ENCODE measurements at regions not wholly inside any gene's neighbourhood (a gene's known extent, or its start where the extent isn't known, plus 50 kb on each side); places are given as distances from the start of the nearest gene placed in this dataset.
"Not testable (repeated sequence)": the region's sequence is repeated elsewhere in the genome, so short reads cannot be mapped to it uniquely, and the experiment has no call there.

DNA sequence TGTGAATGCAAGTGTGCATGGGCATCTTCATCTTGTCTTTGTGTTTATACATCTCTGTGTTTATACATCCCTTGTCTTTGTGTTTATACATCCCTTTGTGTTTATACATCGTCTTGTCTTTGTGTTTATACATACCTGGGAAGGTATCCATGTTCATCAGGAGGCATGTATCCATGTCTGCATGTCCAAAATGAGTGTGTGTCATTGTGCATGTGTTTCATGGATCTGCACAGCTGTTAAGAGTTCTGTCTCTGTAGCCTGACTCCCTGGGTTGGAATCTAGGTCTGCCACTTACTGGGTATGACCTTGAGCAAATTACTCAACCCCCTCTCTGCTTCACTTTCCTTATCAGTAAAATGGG is 50.1 kb upstream of the SIRPA start:
- H3K27ac Mint-ChIP-seq, result peak overlapping the region; percentile 24
- H3K9me3 Mint-ChIP-seq (ENCODE audit: low read depth), result peaks cover 3% of the 10 kb centered on the region
- ATAC-seq (no peak), DNase-seq (no peak)
- H3K4me1 Mint-ChIP-seq, result peaks cover 13% of the 10 kb centered on the region
- intact Hi-C loops (cut with DNase I, micrococcal nuclease), result no loop called here
- H3K27me3 Mint-ChIP-seq, result peaks cover 7% of the 10 kb centered on the region
- CTCF ChIA-PET, result interaction anchor here (0.8 kb wide), 1 partner anchor 48 kb away, joined by 4 read pairs; no protein-coding TSS in a partner anchor
- H3K36me3 Mint-ChIP-seq (ENCODE audit: low read depth), result no peaks in the 10 kb centered on the region
- POLR2A ChIA-PET, result no interaction called here
- H3K4me3 Mint-ChIP-seq, result no peak overlapping the region

DNA sequence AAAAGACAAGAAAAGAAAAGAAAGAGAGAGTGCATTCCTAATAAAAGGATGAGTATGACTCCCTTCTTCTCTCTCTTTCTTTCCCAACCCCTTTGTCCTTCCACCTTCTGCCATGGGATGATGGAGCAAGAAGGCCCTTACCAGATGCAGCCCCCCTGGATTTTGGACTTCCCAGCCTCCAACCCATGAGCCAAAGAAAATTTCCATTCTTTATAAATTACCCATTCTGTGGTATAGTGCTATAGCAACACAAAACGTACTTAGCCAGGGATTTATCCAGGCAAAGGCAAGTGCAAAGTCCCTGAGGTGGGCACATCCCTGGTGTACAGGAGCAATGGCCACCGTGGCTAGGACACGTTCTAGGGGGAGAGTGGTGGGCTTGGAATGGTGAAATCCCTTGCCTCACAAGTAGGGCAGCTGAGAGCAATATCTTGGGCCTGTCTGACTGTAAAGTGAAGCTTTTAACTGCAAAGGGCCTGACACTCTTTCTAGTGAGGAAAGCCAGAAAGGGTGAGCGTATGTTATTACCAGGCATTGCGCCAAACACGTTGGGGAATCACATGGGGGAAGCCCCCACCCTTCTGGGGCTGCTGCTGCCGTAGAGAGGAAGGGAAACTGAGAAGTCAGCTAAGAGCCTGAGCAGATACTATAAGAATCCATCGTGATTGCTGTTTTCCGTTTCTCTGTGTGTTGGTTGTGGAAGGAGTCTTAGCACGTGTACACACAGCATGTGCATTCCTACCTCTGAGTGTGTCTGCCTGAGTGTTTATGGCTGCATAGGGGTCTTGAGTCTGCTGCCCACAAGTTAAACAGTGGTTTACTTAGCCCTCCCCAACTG is 50.7 kb upstream of the SIRPA start:
- Mint-ChIP-seq H3K27ac (peak overlapping the region; percentile 51), H3K4me3 (no peak overlapping the region), H3K4me1 (peaks cover 11% of the 10 kb centered on the region), H3K36me3 (ENCODE audit: low read depth) (no peaks in the 10 kb centered on the region), H3K27me3 (peaks cover 7% of the 10 kb centered on the region), H3K9me3 (ENCODE audit: low read depth) (peaks cover 3% of the 10 kb centered on the region)
- ATAC-seq (peak; percentile 95), DNase-seq (peak; percentile 81)
- ChIA-PET CTCF (interaction anchor here (0.7 to 0.8 kb wide), 2 partner anchors 16 to 49 kb away, joined by 4 read pairs; no protein-coding TSS in a partner anchor), POLR2A (no interaction called here)
- intact Hi-C loops (cut with DNase I, micrococcal nuclease), result no loop called here

DNA sequence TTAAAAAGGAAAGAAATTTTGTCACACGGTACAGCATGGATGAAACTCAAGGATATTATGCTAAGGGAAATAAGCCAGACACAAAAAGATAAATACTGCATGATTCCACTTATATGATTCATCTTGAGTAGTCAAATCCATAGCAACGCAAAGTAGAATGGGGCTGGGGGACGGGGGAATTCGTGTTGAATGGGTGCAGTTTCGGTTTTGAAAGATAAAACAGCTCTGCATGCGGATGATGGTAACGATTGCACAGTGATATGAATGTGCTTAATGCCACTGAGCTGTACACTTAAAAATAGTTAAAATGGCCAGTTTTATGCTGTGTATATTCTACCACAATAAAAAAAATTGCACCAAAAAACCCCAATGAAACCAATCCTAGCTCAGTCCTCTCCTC is 52.9 kb upstream of the SIRPA start:
- Mint-ChIP-seq H3K4me1 (peaks cover 11% of the 10 kb centered on the region), H3K36me3 (ENCODE audit: low read depth) (no peaks in the 10 kb centered on the region), H3K9me3 (ENCODE audit: low read depth) (no peaks in the 10 kb centered on the region), H3K27ac (no peak overlapping the region), H3K27me3 (peaks cover 2% of the 10 kb centered on the region), H3K4me3 (no peak overlapping the region)
- intact Hi-C loops (cut with DNase I, micrococcal nuclease), result no loop called here
- POLR2A ChIA-PET, result interaction anchor here (1.4 kb wide), 1 partner anchor 9 kb away, joined by 5 read pairs; no protein-coding TSS in a partner anchor
- peak; percentile 7 for ATAC-seq
- CTCF ChIA-PET, result interaction anchor here (1.6 kb wide), 1 partner anchor 32 kb away, joined by 3 read pairs; no protein-coding TSS in a partner anchor
- peak; percentile 36 for DNase-seq

DNA sequence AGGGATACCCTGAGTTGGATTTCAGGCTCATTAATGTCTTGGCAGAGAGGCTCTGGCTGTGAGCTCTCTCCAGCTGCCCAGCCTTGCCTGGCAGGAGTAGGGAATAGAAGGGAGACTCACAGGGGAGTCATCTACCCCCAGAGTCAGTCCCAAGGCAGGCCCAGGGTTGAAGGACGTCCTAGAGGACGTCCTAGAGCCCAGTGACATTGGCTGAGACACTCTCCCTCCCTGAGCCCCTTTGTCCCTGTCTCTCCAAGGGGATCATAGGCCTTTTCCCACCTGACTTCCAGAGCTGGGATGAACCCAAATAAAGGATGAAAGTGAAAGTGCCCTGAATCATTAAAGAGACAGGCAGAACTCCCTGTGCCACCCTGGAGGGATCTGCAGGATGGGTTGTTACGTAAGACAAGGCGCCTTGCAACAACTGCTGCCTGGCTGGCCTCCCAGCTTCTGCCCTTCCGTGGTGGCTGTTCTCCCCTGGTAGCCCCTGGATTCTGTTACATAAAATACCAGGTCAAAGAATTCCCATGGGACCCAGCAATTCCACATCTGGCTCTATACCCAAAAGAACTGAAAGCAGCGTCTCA is 53.6 kb upstream of the SIRPA start:
- H3K9me3 Mint-ChIP-seq (ENCODE audit: low read depth), result no peaks in the 10 kb centered on the region
- no peak overlapping the region for H3K27ac Mint-ChIP-seq
- CTCF ChIA-PET, result interaction anchor here (1.6 kb wide), 1 partner anchor 32 kb away, joined by 3 read pairs; no protein-coding TSS in a partner anchor
- H3K4me1 Mint-ChIP-seq, result peaks cover 11% of the 10 kb centered on the region
- H3K36me3 Mint-ChIP-seq (ENCODE audit: low read depth), result no peaks in the 10 kb centered on the region
- H3K27me3 Mint-ChIP-seq, result peaks cover 4% of the 10 kb centered on the region
- POLR2A ChIA-PET, result interaction anchor here (1.4 kb wide), 1 partner anchor 10 kb away, joined by 5 read pairs; no protein-coding TSS in a partner anchor
- intact Hi-C loops (cut with DNase I, micrococcal nuclease), result no loop called here
- no peak for DNase-seq
- ATAC-seq, result no peak
- no peak overlapping the region for H3K4me3 Mint-ChIP-seq

DNA sequence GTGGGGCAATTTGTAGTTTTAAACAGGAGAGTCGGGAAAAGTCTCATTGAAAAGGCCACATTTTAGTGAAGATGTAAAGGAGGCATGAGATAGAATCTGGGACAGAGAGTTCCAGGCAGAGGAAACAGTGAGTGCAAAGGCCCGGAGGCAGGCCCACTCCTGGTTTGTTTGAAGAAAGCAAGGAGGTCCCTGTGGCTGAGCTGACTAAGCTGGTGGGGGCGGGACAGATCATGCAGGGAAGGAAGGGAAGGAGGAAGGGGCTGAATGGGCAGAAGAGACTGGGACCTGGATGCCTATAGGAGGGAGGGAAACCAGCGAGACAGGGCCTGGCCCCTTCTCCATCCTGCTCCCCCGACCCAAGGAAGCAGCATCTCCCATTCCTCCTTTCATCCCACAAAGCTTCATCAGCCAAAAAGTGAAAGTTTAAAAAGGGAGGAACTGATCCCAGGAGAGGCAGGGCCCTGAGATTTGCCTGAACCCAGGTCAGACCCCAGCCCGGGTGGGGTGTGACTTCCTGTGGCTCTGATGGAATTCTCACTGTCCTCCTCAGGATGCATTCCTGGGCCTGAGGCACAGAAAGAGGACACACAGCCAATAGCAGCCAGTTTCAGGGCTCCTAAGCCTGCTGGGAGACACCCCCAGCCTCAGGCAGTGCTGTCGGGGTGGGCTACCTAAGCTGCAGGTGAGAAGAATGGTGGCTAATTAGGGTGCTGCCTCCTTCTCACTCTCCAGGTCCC is 54.2 kb upstream of the SIRPA start:
- Mint-ChIP-seq H3K4me1 (peaks cover 11% of the 10 kb centered on the region), H3K27me3 (peaks cover 6% of the 10 kb centered on the region), H3K36me3 (ENCODE audit: low read depth) (no peaks in the 10 kb centered on the region), H3K4me3 (no peak overlapping the region), H3K27ac (no peak overlapping the region), H3K9me3 (ENCODE audit: low read depth) (no peaks in the 10 kb centered on the region)
- ATAC-seq, result no peak
- no peak for DNase-seq
- ChIA-PET CTCF (no interaction called here), POLR2A (no interaction called here)
- intact Hi-C loops (cut with DNase I, micrococcal nuclease), result no loop called here

DNA sequence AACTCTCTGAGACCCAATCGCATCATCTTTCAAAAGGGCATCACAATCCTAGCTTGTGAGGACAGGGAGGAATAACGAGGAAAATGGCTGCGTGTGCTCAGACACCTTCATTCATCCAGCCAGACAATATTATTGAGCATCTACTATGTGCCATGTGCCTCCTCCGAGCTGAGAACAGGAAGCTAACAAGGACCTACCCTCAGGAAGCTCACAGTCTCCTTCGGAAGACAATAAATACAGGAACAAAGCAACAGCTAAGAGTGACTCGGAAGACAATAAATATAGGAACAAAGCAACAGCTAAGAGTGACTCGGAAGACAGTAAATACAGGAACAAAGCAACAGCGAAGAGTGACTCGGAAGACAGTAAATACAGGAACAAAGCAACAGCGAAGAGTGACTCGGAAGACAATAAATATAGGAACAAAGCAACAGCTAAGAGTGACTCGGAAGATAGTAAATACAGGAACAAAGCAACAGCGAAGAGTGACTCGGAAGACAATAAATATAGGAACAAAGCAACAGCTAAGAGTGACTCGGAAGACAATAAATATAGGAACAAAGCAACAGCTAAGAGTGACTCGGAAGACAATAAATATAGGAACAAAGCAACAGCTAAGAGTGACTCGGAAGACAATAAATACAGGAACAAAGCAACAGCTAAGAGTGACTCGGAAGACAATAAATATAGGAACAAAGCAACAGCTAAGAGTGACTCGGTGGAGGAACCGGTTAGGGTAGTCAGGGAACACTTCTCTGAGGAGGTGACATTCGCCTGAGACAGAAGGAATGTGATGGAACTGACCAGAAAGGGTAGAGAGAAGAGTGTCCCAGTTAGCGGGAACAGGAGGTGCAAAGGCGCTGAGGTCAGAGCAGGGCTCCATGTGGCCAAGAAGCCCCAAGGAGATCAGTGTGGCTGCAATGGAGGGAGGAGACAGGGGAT is 55.6 kb upstream of the SIRPA start:
- H3K36me3 Mint-ChIP-seq (ENCODE audit: low read depth); H3K4me3 Mint-ChIP-seq; H3K27ac Mint-ChIP-seq; H3K9me3 Mint-ChIP-seq (ENCODE audit: low read depth); H3K4me1 Mint-ChIP-seq; ATAC-seq; DNase-seq; POLR2A ChIA-PET; H3K27me3 Mint-ChIP-seq; intact Hi-C loops (cut with DNase I, micrococcal nuclease): not testable (repeated sequence)
- CTCF ChIA-PET, result interaction anchor here (0.6 kb wide), 1 partner anchor 29 kb away, joined by 3 read pairs; no protein-coding TSS in a partner anchor

DNA sequence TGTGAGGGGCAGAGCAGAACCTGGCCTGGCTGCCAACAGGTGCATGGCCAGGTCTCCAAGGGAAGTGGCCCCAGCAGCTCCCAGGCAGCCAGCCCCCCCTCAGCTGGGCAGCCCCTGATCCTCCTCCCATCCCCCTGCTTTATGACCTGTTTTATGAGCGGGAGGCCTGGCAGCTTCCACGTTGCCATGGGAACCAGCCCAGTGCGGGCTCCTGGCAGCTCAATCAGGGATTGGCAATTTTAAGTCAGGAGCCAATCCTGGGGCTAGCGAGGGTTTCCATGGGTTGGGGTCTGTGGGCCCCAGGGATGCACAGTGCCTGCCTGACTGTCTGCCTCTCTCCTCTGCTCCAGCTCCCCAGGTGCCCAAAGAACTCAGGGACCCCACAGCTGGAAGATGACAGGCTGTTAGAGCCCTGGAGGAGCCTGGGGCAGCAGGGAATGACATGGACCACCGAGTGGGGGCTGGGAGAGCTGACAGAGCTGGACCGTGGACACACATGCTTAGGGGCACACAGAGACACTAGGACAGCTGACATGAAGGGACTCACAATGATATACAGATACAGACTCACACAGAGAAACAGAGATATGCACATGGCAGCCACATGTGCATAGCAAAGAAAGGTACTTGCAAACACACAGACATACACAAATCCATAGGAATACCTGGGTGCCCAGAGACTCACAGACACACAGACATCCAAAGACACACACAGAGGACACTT is 56.5 kb upstream of the SIRPA start:
- Mint-ChIP-seq H3K9me3 (ENCODE audit: low read depth) (no peaks in the 10 kb centered on the region), H3K36me3 (ENCODE audit: low read depth) (no peaks in the 10 kb centered on the region), H3K27ac (no peak overlapping the region), H3K27me3 (peaks cover 5% of the 10 kb centered on the region), H3K4me3 (no peak overlapping the region), H3K4me1 (peaks cover 2% of the 10 kb centered on the region)
- intact Hi-C loops (cut with DNase I, micrococcal nuclease), result no loop called here
- POLR2A ChIA-PET, result no interaction called here
- no peak for DNase-seq
- CTCF ChIA-PET, result interaction anchor here (1.1 kb wide), 1 partner anchor 15 kb away, joined by 3 read pairs; no protein-coding TSS in a partner anchor
- ATAC-seq, result no peak

DNA sequence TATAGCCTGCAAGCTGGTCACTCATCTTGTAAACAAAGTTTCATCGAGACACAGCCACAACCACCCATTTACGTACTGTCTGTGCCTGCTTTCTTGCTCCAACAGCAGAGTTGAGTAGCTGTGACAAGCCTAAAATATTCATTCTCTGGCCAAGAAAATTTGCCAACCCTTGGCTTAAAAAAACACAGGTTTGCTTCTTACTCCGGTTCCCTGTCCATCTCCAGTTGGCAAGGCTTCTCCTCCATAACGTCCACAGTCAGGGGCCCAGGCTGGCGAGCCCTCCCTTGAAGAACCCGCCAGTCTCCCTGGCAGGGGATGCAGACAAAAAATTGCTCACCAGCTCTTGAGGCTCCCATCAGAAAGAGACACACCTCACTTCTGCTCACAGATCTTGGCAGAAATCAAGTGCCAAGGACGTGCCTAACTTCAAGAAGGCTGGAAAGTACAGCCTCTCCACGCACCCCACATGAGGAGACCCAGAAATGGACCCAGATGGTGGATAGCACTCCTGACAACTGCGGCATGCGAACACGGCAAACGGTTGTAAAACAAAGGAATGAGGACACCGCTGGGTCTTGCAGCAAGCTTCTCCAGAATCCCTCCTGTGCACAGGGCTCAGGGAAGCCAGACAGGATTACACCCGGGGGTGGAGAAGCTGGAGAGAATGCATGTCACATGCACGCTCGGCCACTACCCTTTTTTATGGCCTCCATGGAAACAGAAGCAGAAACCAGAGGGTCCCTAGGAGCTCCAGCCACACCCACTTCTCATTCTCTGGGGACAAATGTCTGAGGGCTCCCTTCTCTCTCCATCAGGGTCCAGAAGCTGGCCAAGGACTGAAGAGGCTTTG is 59.8 kb upstream of the SIRPA start:
- intact Hi-C loops (cut with DNase I, micrococcal nuclease), result no loop called here
- no peaks in the 10 kb centered on the region for H3K4me1 Mint-ChIP-seq
- no peak for ATAC-seq
- peaks cover 5% of the 10 kb centered on the region for H3K27me3 Mint-ChIP-seq
- POLR2A ChIA-PET, result no interaction called here
- H3K27ac Mint-ChIP-seq, result no peak overlapping the region
- H3K4me3 Mint-ChIP-seq, result no peak overlapping the region
- H3K36me3 Mint-ChIP-seq (ENCODE audit: low read depth), result no peaks in the 10 kb centered on the region
- no peaks in the 10 kb centered on the region for H3K9me3 Mint-ChIP-seq (ENCODE audit: low read depth)
- no peak for DNase-seq
- CTCF ChIA-PET, result no interaction called here

DNA sequence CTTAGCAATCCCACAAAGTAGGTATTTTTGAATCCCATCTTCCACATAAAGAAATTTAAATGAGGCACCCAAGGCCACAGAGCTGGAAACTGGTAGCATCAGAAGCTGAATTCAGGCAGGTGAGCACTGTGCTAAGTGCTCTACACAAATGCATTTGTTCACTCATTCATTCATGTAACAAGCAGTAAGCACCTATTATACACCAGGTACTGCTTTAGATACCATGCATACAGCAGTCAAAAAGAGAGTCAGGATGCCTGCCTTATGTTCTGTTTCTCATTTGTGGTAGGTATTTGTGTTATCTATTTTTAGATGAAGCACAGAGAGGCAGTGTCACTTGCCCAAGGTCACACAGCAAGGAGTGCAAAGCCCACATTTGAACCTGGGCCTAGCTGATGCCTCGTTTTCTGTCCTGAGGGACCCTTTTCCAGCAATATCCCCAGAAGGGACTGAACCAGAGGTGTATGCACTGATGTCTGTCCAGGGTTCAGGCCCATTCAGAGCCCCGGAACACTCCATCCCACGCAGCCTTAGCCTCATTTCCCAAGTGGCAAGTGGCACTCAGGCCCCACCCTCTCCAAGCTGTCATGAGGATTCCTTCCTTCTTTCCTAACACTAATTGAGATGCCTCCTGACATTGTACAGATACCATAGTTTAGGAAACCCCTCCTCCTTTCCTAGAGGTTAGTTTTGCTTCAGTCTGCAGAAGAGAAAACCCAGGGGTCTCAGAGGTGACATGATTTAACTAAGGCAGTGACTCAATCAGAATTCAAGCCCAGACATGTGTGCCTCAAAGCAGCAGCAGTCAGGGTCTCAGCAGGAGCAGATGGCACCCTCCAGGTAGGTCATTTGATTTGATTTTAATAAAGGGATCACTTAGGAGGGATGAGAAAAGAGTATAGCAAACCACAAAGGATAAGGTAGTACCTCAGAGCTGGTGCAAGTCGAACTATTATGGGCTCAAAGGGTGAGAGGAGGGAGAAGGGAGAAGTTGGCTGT is 61.2 kb upstream of the SIRPA start:
- intact Hi-C loops (cut with DNase I, micrococcal nuclease), result no loop called here
- no peaks in the 10 kb centered on the region for H3K9me3 Mint-ChIP-seq (ENCODE audit: low read depth)
- ATAC-seq (no peak), DNase-seq (no peak)
- H3K36me3 Mint-ChIP-seq (ENCODE audit: low read depth), result no peaks in the 10 kb centered on the region
- no peak overlapping the region for H3K27ac Mint-ChIP-seq
- no peak overlapping the region for H3K4me3 Mint-ChIP-seq
- peaks cover 5% of the 10 kb centered on the region for H3K27me3 Mint-ChIP-seq
- CTCF ChIA-PET, result no interaction called here
- POLR2A ChIA-PET, result no interaction called here
- H3K4me1 Mint-ChIP-seq, result no peaks in the 10 kb centered on the region
